HPDE6-E6E7 (cell line): ENCODE measurements at regions not wholly inside any gene's neighbourhood (a gene's known extent, or its start where the extent isn't known, plus 50 kb on each side); places are given as distances from the start of the nearest gene placed in this dataset.

ENCODE experiments used
- DNase-seq: peaks from one replicate; pipeline ENCODE4 v3.0.0; 2011; ENCODE audit warnings: missing footprints; ENCODE audit errors: extremely low spot score

DNA sequence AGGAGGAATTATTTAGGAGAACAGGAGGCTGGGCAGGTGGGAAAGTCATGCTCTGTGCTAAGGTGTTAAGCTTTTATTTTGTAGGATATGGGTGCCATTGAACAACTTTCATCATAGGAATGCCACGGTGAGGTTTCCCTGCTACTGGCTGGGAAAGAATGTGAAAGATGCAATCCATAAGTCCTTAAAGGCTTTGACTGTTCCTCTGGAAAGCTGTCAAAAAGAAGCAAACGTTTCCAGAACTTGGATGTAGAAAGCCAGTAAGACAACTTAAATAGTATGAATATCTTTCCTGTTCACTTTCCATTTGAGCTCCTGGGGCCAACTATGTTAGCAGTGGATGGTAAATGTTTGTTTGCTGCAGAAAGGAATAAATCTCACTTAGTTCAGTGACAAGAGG is 574.4 kb downstream of the RNF144B start:
- DNase-seq = no peak

DNA sequence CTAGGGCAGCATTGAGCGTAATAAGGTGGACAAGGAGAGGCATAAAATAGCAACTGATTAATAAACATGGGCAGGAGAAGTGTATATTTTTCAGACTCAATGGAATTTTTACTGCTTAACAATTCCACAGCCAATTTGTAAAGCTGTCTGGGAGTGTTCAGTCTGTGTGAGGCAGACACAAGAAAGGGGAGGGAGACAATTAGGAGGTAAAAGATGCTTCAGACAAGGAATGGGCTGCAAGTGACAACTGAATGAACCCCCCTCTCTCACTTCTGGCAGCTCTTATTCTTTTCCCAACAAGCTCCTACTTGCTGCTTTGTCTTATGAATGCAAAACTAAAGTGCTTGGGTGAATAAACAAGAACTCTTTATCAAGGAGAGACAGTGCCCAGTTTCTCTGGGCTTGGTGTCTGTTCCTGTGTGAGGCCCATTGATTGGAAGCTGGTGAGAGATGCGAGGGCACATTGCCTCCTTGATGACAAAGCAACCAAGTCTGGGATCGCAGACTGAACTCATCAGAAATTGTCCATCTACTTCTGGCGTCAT is 575.3 kb downstream of the RNF144B start:
- no peak for DNase-seq

DNA sequence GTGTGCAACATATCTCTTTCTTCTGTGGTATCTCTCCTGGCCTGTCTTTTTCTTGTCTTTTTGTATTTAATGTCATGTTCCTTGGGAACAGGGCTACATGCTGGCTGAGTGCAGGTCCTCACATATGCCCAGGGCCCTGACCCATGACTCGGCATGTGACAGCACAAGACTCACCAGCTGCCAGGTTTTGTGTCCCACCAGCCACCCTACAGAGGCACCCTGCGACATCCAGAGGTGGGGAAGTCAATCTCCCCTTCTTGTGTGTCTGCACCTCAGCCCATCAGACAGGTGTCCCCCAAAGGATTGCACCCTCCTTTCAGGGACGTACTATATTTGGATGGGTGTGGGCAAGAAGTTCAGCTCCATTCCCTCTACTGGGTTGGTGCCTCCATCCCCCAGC is 576.3 kb downstream of the RNF144B start:
- no peak for DNase-seq

DNA sequence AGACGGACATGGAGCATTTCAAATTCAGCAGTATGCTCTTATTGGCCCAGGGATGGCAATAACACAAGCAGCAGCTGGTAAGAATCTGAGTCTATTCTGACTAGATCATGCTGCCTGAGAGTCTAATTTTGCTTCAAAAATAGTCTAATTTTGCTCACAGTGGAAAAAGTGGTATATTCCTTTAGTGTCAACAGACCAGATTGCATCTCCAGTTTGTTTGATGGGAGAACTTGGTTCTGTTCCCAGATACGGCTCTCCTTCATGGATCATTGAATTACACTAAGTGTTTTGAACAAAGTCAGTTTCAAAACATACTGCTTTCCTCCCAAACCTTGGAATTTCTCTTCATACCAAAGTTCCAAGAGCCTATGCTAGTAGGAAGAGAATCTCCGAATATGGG is 586.1 kb downstream of the RNF144B start:
- no peak for DNase-seq

DNA sequence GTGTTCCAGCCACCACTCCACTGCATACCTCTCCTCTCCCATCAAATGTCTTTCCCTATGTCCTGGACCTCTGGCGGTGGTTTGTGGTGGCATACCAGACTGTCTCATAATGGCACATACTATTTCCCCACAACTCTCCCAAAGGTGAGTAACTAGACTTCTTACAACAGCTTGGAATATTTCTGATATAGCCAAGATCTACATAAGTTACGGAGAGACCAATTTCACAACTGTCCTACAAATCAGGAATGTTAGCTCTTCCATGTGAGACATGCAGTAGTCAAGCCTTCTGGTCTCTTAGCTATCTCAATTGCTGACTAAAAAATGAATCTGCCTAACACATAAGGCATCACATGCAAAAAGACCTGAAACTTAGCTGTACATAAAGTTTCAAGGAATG is 588.9 kb downstream of the RNF144B start:
- no peak for DNase-seq

DNA sequence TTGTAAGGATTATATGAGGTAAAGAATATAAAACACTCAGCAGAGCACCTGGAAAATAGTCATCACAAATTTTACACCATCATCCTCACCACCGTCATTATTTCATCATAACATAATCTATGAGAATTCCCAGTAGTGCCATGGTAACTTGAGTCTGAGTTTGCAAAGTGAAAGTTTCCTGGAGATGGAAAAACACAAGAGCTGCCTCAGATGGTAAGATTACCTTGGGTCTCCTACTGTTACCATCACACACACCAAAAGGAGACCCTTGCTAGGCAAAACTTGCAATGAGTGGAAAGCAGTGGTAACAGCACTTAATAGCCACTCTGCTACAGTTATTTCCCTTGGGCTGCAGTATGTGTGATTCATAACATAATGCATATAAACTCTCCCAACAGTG is 589.8 kb downstream of the RNF144B start:
- DNase-seq = no peak

GRCh38 chr6:18978337-18979128 is 591.4 kb downstream of the RNF144B start:
- DNase-seq = no peak

DNA sequence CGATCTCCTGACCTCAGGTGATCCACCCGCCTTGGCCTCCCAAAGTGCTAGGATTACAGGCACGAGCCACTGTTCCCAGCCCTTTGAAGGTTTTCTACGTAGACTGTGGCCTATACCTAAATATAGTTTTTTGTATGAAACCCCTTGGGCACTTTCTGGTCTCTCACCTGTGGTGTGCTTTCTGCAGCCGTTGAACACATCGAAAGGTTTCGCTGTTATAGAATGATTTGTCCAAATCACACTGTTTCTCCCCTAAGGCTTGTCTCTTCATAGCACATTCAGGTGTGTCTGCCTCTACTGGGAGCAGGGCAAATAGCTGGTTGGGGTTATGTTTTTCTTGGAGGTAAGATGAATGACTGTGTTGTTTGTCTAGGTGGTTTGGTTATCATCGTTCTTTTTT is 597.9 kb downstream of the RNF144B start:
- DNase-seq = no peak

DNA sequence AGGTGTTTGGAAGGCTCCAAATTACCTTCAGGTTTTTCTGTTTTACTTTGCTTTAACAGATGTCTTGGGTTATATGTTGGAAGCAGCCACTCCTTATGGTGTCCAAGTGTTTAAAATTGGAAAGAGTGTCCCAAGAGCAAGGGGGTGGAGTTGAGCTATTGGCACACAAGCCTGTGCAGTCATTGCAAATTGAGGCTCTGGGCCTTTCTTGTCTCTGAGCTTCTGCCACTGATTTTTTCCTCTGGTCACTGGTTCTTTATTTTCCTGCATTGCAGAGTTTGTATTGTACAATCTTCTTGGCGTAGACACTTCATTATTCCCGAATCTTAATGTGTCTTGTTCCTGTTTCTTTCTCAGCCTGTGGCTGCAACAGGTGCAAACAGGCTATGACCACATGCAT is 598.8 kb downstream of the RNF144B start:
- DNase-seq = no peak

DNA sequence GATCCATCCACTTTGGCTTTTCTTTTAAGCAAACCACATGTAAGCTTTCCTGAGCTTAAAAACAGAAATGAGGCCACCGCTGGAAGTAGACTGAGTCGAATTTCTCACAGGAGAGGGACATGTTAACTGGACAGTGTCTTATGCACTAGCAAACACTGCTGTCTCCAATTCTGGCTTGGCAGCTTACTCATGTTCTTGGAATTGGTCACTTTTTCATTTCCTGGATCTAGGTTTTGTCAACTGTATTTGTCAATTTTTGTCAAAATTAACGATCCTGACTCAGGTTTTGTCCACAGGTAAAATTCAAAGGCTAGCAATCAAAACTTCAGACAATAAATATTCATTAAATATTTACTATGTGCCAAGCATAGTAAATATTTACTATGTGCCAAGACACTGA is 601.5 kb downstream of the RNF144B start:
- DNase-seq = no peak

DNA sequence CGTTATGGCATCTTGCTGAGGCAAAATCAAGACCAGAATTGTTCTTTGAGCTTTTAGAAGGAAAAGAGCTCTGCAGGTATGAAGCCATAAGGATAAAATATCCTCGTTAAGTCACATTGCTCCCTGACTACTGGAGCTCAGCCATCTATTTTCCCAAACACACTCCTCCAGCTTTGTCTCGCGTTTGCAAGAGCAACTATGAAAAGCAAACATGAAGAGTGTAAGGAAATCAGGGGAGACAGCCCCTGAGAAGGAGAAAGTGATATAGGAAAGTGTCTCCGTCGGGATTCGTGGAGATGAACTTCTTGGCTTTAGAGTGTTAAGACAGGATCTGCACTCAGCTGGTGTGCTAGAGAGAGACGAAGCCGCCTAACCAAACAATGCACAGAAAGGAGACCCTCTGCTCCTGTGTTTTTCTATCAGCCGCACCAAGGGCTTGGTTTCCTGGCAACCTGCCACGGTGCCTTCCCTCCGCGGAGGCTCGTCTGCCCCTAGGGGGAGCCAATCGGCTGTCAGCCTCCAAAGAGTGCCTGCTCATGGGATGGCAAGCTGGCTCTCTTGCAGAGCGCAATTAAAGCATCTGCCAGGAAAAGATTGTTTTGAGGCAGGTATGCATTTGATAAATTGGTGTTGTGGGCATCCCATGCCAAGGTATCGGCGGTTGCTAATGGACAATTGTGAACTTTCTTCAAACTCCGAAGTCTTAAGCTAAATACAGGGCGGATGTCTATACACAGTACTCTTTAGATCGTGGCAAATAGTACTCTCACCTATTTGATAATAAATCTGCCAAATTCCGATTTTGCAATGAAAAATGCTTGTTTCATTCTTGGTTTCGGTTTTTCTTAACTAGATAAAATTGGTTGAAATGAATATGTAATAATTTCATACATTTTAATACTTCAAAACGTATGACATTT is 603.2 kb downstream of the RNF144B start:
- DNase-seq = peak; percentile 38

- peak; percentile 32 for DNase-seq
Observed at GRCh38 chr6:18997375-18997826, 610.3 kb downstream of the RNF144B start.

DNA sequence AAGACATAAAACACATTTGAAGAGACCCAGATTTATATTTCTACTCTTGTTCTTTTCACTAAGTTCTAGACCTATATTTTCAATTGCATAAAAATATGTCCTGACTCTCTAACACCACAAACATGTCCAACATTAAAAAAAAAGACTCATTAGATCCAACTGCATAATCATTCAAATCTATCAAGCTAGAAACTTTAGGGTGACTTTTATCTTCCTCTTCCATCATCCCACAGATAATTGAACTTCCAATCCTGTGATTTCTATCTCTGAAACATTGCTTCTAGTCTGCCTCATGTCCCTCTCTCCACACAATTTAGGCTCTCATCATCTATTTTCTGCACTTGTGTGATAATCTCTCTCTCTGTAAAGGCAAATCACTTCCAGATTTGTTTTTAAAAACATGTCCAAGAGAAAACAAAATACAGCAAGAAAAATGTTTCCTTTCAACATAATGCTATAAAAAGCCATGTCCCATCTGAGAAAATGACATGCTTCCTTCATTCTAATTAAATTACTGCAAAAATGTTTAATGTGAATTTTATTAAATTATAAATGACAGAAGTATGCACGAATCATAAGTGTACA is 615.9 kb downstream of the RNF144B start:
- DNase-seq = no peak

DNA sequence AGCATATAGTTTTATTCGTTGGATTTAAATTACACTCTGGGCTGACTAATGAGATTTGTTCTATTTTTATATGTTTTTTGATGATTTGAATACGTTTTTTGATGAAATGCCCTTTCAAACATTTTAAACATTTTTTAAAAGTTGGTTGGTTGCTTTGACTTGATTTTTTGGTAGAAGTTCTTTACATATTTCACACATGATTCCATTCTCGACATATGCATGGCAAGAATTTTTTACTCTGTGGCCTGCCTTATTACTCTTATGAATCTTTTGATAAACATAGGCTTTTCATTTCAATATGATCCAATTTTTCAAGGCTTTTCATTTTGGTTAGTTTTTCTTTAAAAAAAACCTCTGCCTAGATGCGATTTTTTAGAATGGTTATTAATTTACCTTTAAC is 617.0 kb downstream of the RNF144B start:
- DNase-seq = no peak

DNA sequence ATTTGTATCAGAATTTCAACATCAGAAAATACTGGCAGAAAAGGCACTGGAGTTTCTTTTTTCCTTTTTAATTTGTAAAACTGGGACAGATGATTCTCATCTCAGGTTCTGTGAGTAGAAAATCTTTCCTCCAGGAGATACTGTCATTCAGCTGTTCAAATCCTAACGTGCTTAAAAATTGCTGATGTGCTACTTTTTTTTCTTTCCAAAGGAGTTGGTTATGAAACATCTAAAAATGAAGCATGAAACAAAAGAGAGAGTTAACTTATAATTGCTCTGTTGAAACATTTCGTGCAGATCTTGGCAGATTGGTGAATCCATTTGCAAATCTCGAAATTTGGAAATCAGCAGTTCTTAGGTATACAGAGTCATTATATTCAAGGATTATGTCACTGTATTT is 622.6 kb downstream of the RNF144B start:
- no peak for DNase-seq

GRCh38 chr6:19013026-19013705 is 626.0 kb downstream of the RNF144B start:
- DNase-seq = no peak

DNA sequence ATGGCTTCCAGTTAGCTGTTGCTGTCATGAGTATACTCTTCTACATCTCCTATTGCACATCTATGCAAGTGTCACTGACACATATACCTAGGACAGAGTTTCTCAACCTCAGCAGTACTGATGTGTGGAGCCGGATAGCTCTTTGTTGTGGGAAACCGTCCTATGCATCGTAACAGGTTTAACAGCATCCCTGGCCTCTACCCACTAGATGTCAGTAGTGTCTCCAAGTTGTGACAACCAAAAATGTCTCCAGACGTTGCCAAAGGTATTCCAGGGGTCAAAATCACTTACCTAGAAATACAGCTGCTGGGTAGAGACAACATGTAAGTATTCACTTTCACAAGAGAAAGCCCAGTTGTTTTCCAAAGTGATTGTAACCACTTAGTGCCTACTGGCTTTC is 637.6 kb downstream of the RNF144B start:
- DNase-seq = peak; percentile 7

- DNase-seq = no peak
Observed at GRCh38 chr6:19028201-19028600, 641.1 kb downstream of the RNF144B start.

DNA sequence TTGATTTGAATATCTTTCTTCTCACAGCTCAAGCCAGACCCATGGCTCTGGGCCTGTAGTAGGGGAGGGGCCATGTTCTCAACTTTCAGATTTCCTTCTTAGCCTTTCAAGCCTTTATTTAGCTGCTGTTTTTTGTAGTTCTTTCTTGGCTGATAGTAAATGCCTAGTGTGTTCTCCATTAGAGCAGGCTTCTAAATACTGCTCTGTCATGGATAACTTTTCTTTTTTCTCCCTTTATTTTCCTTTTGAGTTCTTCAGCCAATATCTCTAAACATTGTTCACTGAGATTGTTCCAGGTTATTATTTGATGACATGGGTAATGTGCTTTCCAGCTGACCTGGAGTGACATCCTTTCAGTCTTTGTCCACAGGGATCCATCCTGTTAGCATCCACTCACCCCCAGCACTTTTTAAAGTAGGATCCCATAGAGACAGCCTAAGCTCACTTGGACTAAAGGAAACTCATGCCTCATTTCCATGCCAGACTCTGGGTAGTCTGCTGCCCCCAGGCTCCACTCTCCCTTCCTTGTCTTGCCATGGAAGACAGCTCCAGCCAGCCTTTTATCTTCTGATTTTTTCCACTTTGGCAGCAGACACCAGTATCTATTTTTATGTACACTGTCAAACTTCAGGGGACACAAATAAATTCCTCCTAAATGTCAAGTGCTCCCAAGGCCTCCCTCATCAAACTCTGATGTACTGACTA is 645.6 kb downstream of the RNF144B start:
- DNase-seq = no peak

GRCh38 chr6:19033683-19034082 is 646.5 kb downstream of the RNF144B start:
- DNase-seq = no peak

- no peak for DNase-seq
Observed at GRCh38 chr6:19034986-19035385, 647.8 kb downstream of the RNF144B start.
